HG03108 (cell line): ENCODE measurements at regions not wholly inside any gene's neighbourhood (a gene's known extent, or its start where the extent isn't known, plus 50 kb on each side); places are given as distances from the start of the nearest gene placed in this dataset.

Experiments
- ATAC-seq: cut with Tn5 transposase; IDR thresholded peaks from one replicate; pipeline ENCODE4 v1.9.1; 2021; ENCODE audit warnings: moderate library complexity; ENCODE audit not compliant: unreplicated experiment

- ATAC-seq: no peak
Observed at GRCh38 chr3:88921986-88922385, 185.4 kb upstream of the EPHA3 start.

DNA sequence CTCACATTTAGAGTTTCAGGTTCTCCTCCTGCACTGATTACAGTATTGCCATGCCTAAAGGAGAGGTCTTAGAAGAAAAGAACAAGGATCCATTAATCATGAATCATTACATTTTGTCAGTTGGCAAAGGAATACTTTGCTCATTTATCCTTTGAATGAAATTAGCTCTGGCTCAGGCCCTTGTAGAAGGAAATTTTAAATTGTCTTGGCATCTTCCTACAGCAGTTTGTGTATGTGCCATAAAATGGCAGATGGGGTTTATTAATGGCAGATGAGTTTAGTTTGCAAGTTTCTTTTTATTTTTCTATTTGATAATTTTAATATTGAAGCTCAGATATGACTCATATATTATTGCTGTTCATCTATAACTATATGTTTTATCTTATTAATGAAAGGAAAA is 181.2 kb upstream of the EPHA3 start:
- no peak for ATAC-seq

DNA sequence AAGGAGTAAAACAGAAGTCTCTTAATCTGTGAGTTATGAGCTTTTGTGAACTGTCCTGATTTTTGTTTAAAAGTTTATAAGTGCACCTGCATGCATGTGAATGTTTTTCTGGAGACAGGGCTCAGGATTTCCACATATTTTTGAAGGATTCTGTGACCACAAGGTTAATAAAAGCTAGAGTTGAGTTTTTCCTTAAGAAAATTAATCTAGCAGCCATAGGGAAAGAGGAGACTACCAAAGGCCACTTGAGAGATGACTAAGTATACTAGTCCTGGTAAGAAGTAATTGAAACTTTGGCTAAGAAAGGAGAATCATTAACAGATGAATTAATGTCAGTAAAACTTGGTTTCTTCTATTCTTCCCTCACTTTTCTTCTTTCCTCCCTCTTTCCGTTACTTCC is 176.8 kb upstream of the EPHA3 start:
- no peak for ATAC-seq

GRCh38 chr3:88936831-88937230 is 170.6 kb upstream of the EPHA3 start:
- no peak for ATAC-seq

DNA sequence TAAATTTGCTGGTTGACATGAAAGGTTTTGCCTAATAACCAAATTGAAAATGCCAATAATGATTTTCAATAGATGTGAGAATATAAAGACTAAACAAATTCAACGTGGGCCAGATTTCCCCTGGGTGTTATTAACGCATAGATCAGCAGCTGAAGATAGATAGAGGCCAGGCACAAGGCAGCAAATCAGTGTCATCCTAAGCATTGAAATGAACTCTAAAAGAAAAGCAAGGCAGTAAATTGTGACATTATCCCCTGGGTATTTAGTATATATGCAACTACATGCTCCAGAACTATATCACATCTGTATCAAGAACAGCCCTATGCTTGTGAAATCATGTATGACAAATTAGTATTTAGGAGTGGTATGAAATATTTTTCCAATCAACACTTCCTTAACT is 167.1 kb upstream of the EPHA3 start:
- no peak for ATAC-seq

- ATAC-seq: no peak
Observed at GRCh38 chr3:88947013-88947412, 160.4 kb upstream of the EPHA3 start.

- ATAC-seq: no peak
Observed at GRCh38 chr3:88954853-88955252, 152.6 kb upstream of the EPHA3 start.

DNA sequence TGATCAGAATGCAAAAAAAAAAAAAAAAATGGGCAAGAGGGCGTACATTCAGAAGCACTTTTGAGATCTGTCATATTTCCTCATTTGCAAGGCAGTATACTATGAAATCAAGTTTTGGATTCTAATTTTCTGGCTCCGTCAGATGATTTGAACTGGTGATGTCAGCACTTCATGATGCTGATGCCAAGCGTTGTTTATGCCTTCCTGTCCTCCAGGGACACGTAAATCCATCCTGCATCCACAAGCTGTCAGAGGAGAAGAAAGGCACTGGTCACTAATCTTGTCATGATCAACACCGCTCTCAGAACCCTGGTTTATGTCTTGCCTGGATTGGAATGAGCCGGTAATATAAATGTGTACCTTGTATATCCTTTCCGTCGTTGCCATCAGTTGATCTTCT is 152.1 kb upstream of the EPHA3 start:
- ATAC-seq: no peak

GRCh38 chr3:88957711-88958439 is 149.5 kb upstream of the EPHA3 start:
- ATAC-seq: no peak

GRCh38 chr3:88960019-88960418 is 147.4 kb upstream of the EPHA3 start:
- ATAC-seq: no peak

DNA sequence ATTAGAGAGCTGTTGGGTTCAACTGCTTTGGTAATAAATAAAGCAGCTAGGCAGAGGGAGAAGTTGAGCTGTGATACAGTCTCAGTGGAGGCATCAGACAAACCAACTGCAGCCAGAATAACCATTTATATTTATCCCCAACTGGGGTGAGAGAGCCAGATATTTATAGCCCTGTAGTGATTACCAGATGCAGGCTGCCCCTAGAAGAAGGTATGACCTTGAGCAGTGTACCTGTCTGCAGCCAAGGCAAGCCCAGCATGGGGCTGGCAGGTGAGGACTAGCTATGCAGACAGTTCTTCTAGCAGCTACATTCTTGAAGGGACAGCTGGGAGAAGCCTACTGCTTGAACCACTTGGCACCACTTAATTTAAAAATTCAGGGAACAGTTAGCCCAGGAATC is 144.4 kb upstream of the EPHA3 start:
- ATAC-seq: no peak

DNA sequence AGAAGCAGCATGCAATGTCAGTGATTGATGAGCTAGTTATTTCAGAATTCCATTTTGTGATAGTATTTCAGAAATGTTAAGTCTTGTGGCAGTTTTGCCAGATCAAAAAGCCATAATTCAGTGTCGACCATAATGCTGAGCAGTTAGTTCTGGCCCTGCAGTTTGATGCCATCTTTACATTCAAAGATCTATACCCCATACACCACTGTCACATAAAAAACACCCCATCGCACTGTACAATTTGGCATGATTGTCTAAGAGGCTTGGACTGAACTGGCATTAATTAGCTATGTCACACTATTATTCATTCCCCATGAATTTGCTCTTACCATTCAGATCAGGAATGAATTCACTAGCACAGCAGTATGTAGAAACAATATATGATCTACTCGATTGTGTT is 127.7 kb upstream of the EPHA3 start:
- no peak for ATAC-seq

GRCh38 chr3:88983458-88983857 is 124.0 kb upstream of the EPHA3 start:
- no peak for ATAC-seq

GRCh38 chr3:88984256-88984655 is 123.2 kb upstream of the EPHA3 start:
- ATAC-seq: no peak

GRCh38 chr3:88984832-88985231 is 122.6 kb upstream of the EPHA3 start:
- ATAC-seq: no peak

GRCh38 chr3:88985491-88985890 is 121.9 kb upstream of the EPHA3 start:
- no peak for ATAC-seq

GRCh38 chr3:88986834-88987233 is 120.6 kb upstream of the EPHA3 start:
- ATAC-seq: no peak

- no peak for ATAC-seq
Observed at GRCh38 chr3:88987776-88988175, 119.6 kb upstream of the EPHA3 start.

- ATAC-seq: no peak
Observed at GRCh38 chr3:88988906-88989305, 118.5 kb upstream of the EPHA3 start.

DNA sequence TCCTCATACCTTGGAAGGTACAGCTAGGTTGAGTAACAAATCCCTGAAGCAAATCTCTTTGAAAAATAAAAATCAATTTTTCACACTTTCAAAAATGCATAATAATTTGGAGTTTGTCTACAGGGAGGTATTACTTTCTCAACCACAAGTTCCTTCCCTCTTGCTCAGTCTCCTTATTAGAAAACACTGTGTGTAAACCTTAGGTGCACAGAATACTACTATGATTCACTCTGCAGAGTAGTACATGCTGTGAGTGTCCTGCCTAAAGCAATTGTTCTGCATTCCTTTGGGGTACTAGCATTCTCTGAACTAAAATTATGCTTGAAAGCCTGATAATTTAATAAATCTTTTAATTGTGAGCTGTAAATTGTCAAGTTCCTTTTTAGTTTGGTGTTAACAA is 115.9 kb upstream of the EPHA3 start:
- no peak for ATAC-seq

GRCh38 chr3:88996691-88997090 is 110.7 kb upstream of the EPHA3 start:
- ATAC-seq: no peak

DNA sequence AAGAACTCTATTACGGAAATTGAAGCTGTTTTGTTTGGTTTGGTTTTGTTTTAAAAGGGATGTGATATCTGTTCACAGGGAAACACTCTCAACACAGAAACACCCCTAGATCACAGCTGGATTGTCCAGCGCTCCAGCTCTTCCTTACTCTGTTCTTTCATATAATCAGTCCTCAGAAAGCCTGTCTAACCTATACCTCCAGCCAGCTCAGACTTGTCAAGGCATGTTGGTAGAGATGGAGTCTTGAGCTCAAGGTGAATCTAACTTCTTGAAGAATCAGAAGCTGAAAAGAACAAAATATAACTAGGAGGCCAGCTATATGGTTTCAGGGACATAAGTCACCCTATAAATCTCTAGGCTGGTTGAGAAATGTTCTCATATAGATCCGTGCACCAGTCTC is 110.2 kb upstream of the EPHA3 start:
- ATAC-seq: no peak

DNA sequence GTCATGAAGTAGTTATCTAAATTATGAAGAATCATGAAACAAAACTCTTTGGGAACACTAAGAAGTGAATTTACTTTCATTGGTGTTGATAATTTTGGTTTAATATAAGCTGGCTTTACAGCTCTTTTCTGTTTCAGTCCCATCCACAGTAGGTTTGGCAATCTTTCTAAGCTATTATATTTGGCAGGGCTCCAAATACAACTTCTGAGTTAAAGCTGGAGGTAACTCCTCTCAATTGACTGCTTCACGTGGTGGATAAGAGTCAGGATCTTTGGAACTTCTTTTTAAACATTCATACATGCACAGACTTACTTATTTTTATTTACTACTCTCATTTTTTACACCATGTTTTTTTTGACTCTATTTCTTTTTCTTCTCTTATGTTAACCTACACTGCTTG is 106.5 kb upstream of the EPHA3 start:
- ATAC-seq: no peak
